Peyer's patch (tissue), 4 donors: ENCODE measurements at regions not wholly inside any gene's neighbourhood (a gene's known extent, or its start where the extent isn't known, plus 50 kb on each side); places are given as distances from the start of the nearest gene placed in this dataset.

ENCODE experiments used
- CTCF ChIP-seq, 6 experiments: fragments of 450-650 bp in 4 of 6; fragments of 200-600 bp in 2 of 6; sonication (generic) in 1 of 6; IDR thresholded peaks; one replicate each; pipeline ENCODE4 v1.5.1; 2017 to 2019; ENCODE audit warnings: antibody characterized with exemption in 6 of 6, mild to moderate bottlenecking in 3 of 6, moderate library complexity in 1 of 6
- POLR2A ChIP-seq, 2 donors: fragments of 450-650 bp; IDR thresholded peaks; one replicate each; pipeline ENCODE4 v1.5.1; 2017; ENCODE audit warnings: antibody characterized with exemption in 2 of 2, mild to moderate bottlenecking in 2 of 2, moderate library complexity in 2 of 2

DNA sequence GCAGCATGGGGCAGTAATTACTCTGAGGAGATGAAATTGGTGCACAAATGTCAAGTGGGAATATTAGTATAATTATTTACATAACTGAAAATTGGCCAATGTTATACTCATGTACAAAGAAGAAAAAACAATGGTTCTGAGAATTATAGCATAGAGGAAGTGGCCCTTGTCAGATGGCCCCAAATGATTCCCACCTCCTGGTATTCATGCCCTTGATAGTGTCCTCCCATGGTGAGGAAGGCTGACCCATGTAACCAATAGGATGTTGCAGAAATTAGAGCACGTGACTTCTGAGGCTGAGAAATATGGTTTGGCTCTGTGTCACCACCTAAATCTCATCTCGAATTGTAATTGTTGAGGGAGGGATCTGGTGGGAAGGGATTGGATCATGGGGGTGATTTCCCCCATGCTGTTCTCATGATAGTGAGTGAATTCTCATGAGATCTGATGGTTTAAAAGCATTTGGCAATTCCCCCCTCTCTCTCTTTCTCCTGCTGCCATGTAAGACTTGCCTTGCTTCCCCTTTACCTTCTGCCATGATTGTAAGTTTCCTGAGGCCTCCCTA lies 368.5 kb downstream of the SHQ1 start:
- TF ChIP-seq CTCF (IDR thresholded peaks at IDR 0.05) (no peak), POLR2A (IDR thresholded peaks at IDR 0.05) (no peak)
